ENCODE measurements at regions not wholly inside any gene's neighbourhood (a gene's known extent, or its start where the extent isn't known, plus 50 kb on each side); places are given as distances from the start of the nearest gene placed in this dataset.

DNA sequence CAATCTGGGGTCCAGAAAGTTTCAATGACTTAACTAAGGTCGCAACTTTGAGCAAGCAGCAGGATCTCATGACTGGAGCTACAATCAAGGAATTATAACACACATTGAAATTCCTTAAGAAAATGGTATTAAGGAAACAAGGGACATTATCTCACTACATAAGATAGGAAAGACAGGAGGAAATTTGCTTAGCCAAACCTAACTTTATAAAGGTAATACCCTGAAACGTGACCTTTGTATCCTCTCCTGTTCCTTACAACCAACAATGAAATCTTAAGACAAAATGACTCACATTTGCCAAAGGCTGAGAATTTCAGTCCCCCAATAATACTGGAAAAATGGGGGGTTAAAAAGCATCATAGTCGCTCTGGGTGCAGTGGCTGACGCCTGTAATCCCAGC, 218.9 kb upstream of the LYZL1 start:
- DNase-seq (ENCODE audit: low read depth), result no peak

DNA sequence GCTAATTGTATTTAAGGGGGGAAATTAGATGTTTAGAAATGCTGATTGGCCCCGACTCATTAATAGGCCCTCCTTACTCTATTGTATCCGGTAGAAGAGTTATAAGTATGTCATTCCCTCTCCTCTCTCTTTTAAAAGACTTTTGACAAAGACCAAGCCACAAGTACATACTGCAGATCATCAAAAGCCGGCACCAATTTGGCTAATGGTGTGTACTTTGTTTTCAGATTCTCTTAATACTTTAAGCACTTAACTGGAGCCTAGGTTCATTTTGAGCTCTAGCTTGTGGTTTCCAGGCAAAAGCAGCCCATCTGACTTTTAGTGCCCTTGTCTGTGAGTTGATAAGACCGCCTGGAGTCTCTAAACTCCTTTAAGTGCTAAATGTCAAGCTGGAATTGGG, 210.0 kb upstream of the LYZL1 start:
- DNase-seq (ENCODE audit: low read depth), result no peak

DNA sequence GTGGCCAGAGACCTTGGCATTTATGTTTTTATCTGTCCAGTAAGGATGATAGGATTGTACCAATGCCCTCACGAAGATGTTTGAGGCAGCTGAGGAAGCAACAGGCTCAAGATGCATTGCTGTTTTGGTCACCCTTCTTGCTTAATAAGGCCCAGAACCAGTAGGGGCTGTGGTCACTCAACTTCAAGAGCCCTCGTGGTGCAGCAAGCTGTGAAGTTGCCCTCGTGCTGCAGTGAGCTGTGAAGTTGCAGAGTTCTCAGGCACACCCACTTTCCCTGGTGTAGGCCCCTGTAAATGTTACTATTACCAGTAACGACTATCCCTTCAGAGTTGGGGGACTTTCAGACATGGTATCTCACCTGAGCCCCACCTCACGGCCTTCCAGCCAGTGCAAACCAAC, 207.6 kb upstream of the LYZL1 start:
- DNase-seq (ENCODE audit: low read depth), result no peak

DNA sequence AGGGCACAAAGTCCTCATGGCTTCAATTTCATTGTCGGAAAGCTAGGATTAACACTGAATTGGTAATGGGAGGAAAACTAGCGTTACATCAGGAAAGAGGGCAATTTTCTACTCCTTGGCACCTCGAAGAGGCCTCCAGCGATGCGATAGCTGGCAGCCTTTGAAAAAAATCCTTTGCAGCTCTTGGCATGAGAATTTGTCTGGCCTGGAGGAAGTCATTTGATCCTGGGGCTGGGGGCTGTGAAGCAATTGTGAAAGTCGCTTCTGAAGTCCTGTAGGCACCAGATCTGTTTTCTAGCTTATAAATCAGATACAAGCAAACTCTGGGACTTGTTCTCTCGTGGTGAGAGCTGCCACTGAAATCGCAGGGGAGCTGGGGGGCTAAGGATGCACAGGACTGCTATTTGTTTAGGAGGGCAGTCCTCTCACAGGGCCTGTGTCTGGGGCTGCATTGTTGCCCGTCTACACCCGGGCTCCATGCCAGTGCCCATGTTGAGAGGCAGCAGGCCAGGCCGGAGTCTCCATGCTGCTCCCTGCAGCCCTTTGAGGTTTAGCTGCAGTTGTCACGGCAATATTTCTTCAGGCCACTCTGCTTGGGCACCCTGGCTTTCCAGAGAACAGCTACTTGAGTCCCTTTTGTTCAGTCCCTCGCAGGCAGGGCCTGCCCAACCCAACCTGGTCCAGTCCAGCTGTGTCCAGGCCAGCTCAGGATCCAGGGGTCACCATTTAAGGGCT, 206.8 kb upstream of the LYZL1 start:
- no peak for DNase-seq (ENCODE audit: low read depth)

GRCh38 chr10:29083096-29083495, 205.8 kb upstream of the LYZL1 start:
- no peak for DNase-seq (ENCODE audit: low read depth)

DNA sequence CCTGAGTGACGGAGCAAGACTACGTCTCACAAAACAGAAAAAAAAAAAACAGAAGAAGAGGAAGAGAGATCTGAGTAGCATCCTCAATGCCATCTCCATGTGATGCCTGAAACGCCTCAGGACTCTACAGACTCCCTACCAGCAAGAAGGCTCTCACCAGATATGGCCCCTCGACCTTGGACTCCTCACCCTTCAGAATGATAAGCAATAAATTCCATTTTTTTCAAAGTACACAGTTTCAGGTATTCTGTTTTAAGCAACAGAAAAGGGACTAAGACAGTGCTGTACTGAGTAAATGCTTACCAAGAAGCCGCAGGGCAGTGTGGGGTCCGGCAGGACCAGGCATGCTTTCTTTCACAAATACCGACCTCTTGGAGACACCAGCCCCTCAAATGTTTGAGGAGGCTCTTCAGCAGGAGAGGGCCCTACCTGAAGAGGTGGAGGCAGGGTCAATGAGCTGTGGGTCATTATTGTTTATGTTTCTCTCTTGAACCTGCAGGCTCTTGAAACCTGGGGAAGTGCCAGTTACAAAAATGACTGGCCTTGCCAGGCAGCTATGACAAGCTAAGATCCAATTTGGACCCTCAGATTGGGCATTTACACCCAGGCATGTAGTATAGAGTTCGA, 204.1 kb upstream of the LYZL1 start:
- DNase-seq (ENCODE audit: low read depth), result no peak

DNA sequence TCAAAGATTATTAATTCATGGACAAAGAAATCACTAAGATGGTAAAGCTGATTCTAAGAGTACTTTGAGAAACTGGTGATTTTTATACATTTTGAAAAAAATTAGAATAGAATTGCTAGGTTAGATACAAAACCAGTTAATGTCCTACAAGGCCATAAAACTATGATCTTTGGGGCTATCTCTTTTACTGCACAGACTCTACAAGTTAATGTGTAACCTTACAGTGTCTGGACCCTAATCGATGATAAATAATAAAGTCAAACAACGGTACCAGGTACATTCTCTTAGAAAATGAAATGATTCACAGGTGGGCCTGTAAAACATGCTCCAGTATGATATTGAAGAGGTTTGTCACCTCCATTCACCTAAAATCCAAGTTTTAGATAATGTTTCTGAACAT, 199.8 kb upstream of the LYZL1 start:
- DNase-seq (ENCODE audit: low read depth), result no peak

- DNase-seq (ENCODE audit: low read depth), result no peak
Observed at GRCh38 chr10:29096303-29096824, 192.5 kb upstream of the LYZL1 start.

GRCh38 chr10:29098423-29098822, 190.4 kb upstream of the LYZL1 start:
- no peak for DNase-seq (ENCODE audit: low read depth)

- DNase-seq (ENCODE audit: low read depth), result no peak
Observed at GRCh38 chr10:29099001-29099400, 189.9 kb upstream of the LYZL1 start.

DNA sequence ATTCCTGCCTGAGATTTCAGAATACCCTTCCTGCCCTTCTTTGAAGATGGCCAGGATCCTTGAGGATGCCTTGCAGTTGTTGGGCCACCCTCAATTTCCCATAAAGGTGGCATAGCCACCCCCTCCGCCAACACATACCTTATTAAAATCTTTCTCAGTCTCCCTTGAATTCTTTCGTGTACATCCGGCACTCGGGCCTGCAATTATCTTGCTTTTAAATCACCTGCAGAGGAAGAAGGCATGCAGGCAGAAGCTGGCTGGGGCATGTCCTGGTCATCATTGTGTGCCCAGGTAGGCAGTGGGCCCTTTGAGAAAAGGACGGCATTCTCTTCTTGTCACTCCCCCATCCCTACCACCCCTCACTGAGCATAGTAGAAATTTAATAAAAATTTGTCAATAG, 189.5 kb upstream of the LYZL1 start:
- no peak for DNase-seq (ENCODE audit: low read depth)

DNA sequence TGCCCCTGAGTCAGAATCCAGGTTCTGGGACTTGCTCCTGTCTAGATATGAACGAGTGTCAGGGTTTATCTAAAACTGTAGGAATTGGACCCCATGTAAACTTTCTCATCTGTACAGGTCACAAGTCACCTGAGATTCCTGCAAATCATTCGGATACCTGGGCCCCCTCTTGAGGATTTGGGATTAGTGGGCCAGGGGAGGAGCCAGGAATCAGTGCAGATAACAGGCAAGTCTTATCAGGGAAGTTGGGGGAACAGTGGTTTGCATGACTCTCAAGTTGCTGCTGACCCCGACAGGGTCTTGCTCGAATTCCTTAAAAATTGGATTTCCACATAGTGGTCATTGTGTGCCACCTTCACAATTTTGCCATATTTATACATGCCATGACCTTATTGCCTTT, 188.4 kb upstream of the LYZL1 start:
- DNase-seq (ENCODE audit: low read depth), result no peak

GRCh38 chr10:29102233-29102632, 186.6 kb upstream of the LYZL1 start:
- no peak for DNase-seq (ENCODE audit: low read depth)

DNA sequence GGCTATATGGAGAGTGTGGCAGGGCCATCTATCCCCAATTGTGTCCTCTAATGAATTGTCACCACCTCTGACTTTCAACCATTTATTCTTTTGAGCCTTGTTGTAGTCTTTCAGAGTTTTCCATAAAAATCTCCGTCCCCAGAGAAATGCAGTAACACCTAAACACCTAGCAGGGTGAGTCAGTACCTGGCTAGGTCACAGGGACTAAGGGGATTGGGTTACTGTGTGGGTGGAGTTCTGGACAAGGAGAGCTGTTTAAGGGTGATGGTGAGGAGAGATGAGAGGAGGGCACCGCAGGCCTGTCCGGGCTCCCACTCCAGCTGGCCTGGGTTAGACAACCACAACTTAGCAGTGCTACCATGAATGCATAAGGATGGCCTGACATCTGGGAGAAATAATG, 186.2 kb upstream of the LYZL1 start:
- DNase-seq (ENCODE audit: low read depth), result no peak

DNA sequence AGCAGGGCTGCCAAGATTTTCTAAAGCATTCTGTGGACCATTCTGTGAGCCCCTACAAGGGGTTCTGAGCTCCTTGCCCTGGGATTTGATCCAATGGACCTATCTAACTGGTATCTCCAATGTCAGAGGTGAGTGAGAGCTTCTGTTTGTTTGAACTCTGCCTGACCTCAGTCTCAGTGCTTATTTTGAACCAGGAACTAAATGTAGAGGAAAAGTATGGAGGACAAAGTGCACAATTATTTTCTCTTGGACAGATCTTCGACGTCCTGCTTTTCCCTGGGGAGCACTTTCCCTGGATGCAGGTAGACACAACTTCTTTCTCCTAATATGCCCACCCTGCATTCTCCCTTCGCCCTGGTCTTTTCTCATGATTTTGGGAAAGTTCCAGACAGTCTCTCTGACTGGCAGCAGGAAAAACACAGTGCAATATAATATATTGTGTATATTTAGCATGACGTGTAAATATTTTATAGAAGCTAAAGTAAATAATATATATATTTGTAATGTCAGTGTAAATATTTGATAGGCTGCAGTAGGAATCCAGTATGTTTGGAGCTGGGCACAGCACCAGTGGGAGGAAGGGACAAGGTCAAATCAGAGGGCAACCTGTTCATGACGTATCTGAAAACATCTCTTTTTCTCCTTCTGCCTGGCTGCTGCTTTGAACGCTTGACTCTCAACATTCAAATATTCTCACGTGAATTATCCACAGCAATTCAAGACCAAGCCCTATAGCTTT, 184.0 kb upstream of the LYZL1 start:
- DNase-seq (ENCODE audit: low read depth), result no peak

DNA sequence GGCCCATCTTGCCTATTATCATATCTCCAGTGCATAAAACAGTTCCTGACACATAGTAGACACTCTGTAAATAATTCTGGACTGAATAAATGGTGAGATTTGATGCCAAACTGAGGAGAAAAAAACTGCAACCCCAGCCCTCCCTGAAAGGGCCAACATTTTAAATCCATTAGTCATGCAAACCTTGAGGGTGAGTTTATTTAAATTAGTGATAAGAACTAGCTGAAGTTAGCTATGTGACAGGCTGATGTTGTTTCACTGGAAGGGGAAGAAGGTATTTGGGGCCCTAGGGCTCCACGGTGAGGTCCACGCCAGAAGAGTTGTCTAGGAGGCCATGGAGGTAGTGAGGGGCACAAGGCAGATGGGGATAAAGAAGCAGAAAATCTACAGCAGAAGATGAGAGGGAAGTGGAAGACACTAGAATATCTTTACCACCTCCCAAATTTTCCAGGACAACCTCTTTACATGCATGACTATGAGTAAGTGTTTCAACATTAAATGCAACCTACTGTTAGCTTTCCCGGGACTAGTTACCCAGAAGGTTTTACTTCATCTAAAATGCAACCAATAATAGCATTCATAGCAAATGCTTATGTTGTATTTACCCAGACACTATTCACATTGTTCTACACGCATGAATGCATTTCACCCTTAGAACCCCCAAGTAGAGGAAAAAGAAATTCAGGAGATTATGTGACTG, 183.2 kb upstream of the LYZL1 start:
- peak; percentile 19 for DNase-seq (ENCODE audit: low read depth)

DNA sequence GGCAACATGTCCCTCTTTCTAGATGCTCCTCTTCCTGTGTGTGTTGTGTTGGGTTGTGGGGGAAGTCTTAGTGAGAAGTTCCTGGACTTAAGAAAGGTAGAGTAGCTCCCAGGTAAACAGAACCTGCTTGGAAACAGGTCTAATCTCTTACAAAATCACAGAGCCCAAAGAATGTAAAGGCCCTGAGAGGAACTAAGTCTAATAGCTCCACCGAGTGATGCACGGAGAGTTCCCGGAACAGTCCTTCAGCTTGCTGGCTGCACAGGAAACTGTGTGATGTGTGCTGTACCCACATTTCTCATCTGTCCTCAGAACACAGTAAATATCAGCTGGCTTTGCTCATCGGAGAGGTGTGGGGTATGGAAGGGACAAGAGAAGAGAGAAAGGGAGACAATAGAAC, 182.6 kb upstream of the LYZL1 start:
- no peak for DNase-seq (ENCODE audit: low read depth)

GRCh38 chr10:29107866-29108498, 180.9 kb upstream of the LYZL1 start:
- DNase-seq (ENCODE audit: low read depth), result no peak

DNA sequence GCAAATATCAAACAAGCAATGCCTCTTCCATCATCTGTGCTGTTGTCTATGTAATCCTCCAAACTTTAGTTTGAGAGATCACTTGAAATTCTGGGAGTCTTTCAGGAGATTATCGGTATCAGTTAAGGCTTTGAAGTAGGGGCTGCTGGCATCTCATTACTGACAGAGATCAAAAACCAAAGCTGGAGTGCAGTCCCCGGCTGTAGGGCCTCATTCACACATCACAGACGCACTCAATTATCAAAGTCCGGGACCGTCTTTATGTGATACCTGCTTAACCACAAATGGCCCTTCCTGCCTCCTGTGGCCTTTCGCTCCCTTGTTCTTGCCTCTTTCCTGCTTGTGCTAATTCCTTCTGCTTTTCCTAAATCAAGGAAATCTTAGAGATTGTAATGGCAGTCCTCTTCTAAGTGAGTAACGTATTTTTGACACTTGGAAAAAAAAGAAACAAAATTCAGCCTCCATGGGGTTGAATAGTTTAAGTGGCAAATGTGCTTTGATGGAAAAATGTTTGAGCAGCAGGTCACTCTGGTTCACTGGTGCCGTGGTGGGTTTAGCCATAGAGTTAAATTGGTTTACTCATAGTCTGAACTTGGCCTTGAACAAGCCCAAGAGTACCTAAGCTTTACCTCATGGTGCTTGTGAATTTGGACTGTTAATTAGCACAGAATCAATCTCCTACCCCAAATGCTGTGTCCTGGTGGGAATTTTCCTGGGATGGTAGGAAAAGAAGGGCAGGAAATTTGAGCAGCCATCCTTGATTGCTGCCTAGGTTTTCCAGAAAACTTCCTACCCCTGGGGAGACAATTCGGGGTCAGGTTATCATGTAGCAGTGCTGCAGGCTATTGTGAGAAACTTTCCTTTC, 178.9 kb upstream of the LYZL1 start:
- DNase-seq (ENCODE audit: low read depth), result no peak

DNA sequence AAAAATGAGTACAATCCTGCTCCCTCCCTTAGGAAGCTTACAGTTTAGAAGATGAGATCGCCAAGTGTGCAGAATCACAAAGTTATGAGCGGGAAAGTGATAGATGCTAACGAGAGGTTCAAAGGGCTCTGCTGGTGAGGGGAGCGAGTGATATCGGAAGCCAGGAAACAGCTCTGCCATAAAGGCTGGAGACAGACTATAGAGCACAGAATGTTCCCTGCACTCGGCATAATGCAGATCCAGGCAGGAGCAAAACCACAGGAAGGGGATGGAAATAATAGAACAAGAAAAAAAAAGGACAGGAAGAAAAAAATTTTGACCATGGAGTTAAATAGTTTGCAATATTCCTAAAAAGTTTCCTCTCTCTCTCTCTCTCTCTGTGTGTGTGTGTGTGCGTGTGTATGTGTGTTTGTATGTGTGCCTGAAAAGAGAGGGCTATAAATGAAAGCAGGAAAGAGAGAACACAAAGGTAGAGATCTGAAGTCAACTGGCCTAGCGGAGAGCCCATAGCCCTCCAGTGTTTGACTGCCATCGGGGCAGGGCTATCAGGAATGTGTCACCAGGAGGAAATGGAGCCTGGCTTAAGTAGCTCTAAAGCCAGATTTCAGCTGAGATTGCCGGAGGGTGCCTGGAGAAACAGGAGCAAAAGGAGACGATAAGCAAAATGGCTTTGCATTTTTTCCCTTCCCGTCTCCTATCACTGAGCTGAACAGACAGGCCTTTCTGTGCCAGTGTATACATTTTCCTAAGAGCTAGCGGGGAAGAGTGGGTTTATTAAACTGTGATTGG, 175.8 kb upstream of the LYZL1 start:
- no peak for DNase-seq (ENCODE audit: low read depth)

All from HS-5 (cell line).